ENCODE measurements at regions not wholly inside any gene's neighbourhood (a gene's known extent, or its start where the extent isn't known, plus 50 kb on each side); places are given as distances from the start of the nearest gene placed in this dataset.

DNA sequence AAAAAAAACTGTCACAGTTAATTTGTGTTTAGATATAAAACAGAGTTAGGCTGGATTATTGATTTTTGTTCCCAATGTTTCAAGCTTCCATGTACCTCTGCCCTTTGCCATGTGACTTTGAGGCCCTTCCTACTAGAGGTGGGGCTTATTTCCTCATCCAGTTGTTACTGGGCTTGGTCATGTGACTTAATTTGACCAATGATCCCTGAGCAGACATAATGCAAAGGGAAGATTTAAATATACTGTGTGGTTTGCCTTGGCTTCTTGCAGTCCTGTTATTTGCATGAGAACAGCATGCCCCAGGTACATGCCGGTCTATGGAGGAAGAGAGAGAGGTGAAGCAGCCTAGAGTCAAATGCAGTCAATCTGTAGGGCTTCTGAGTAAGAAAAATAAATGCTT, 347.0 kb downstream of the MIAT start:
- DNase-seq = no peak
- Histone ChIP-seq H3K27ac (replicated peaks) (no peak overlapping the region), H3K9me3 (replicated peaks) (no peaks in the 10 kb centered on the region), H3K27me3 (ENCODE audit: low read depth) (peaks cover 65% of the 10 kb centered on the region), H3K4me3 (no peak overlapping the region), H3K4me1 (no peaks in the 10 kb centered on the region), H3K36me3 (no peaks in the 10 kb centered on the region)
- TF ChIP-seq CTCF (IDR thresholded peaks at IDR 0.05; ENCODE audit: borderline replicate concordance) = no peak
- intact Hi-C loops (cut with micrococcal nuclease) = no loop called here

- H3K27me3 ChIP-seq (ENCODE audit: low read depth) = peaks cover 76% of the 10 kb centered on the region
- intact Hi-C loops (cut with micrococcal nuclease) = no loop called here
- H3K4me3 ChIP-seq = no peak overlapping the region
- H3K4me1 ChIP-seq = no peaks in the 10 kb centered on the region
- H3K9me3 ChIP-seq (replicated peaks) = no peaks in the 10 kb centered on the region
- no peak overlapping the region for H3K27ac ChIP-seq (replicated peaks)
- DNase-seq = no peak
- H3K36me3 ChIP-seq = no peaks in the 10 kb centered on the region
- TF ChIP-seq CTCF (IDR thresholded peaks at IDR 0.05; ENCODE audit: borderline replicate concordance) = no peak
Observed at GRCh38 chr22:27008454-27008853, 351.1 kb downstream of the MIAT start.

DNA sequence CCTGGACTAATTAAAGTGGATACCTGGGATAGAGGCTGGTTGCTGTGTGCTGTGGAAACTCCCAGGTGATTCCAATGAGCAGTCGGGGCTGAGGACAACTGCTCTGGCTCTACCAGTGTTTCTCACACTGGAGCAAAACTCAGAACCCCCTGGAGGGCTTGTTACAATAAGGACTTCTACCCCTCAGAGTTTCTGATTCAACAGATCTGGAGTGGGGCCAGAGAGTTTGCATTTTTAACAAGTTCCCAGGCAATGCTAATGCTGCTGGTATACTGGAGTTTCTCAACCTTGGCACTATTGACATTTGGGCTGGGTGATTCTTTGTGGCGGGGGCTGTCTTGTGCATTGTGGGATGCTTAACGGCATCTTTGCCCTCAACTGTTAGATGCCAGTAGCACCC, 353.7 kb downstream of the MIAT start:
- intact Hi-C loops (cut with micrococcal nuclease) = no loop called here

DNA sequence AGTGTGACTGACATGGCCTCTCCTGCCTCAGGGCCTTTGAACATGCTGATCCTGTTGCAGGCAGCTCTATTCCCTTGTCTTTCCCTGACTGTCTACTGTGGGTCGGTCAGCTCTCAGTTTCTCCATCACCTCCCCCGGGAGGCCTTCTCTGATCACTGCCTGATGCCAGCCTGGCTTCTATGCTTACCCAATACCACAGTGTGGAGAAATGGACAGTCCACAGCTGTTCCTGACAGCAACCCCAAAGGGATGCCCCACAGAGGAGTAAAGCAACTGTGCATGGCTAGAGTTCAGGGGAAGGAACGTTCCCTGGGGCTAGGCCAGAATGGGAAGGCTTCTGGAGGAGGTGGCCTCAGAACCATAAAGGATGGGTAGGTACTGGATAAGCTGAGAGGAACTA, 354.3 kb downstream of the MIAT start:
- Histone ChIP-seq H3K27ac (replicated peaks) (no peak overlapping the region), H3K27me3 (ENCODE audit: low read depth) (peaks cover 82% of the 10 kb centered on the region), H3K36me3 (no peaks in the 10 kb centered on the region), H3K4me3 (no peak overlapping the region), H3K4me1 (no peaks in the 10 kb centered on the region), H3K9me3 (replicated peaks) (peaks cover 9% of the 10 kb centered on the region)
- no peak for TF ChIP-seq CTCF (IDR thresholded peaks at IDR 0.05; ENCODE audit: borderline replicate concordance)
- no peak for DNase-seq
- intact Hi-C loops (cut with micrococcal nuclease) = no loop called here

More for the DNA sequence above, 353.7 kb downstream of the MIAT start:
- Histone ChIP-seq H3K36me3 (no peaks in the 10 kb centered on the region), H3K4me1 (no peaks in the 10 kb centered on the region), H3K9me3 (replicated peaks) (peaks cover 9% of the 10 kb centered on the region), H3K27ac (replicated peaks) (no peak overlapping the region), H3K4me3 (no peak overlapping the region), H3K27me3 (ENCODE audit: low read depth) (peaks cover 82% of the 10 kb centered on the region)
- DNase-seq = no peak
- TF ChIP-seq CTCF (IDR thresholded peaks at IDR 0.05; ENCODE audit: borderline replicate concordance) = no peak

DNA sequence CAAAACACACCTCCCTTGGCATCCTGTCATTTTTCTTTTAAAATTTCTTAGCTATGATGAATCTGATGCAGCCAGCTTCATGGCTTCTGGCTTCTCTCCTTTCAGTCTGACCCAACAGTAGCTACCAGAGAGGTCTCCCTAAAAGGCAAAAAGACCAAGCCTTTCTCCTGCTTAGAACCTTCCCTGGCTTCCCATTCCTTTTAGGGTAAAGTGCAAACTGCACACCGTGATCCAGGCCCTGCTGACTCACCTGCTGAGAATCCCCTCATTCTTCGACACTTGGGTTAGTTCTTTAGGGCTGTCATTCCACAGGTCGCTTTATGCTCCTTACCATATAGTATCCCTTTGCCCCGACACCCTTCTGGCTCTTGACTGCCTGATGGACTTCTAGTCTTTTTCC, 362.4 kb downstream of the MIAT start:
- Histone ChIP-seq H3K36me3 (no peaks in the 10 kb centered on the region), H3K4me1 (no peaks in the 10 kb centered on the region), H3K4me3 (no peak overlapping the region), H3K27ac (replicated peaks) (no peak overlapping the region), H3K27me3 (ENCODE audit: low read depth) (peaks cover 76% of the 10 kb centered on the region), H3K9me3 (replicated peaks) (peaks cover under 1% of the 10 kb centered on the region)
- intact Hi-C loops (cut with micrococcal nuclease) = no loop called here
- TF ChIP-seq CTCF (IDR thresholded peaks at IDR 0.05; ENCODE audit: borderline replicate concordance) = no peak
- DNase-seq = no peak

All from left ventricle myocardium inferior (tissue), 1 donor.